Fibroblast of lung (primary cell): ENCODE measurements at regions not wholly inside any gene's neighbourhood (a gene's known extent, or its start where the extent isn't known, plus 50 kb on each side); places are given as distances from the start of the nearest gene placed in this dataset.

ENCODE experiments used
- DNase-seq, 2 donors: peaks; one replicate each; pipeline versions ENCODE4 v3.0.0 to v3.0.0-alpha.2; 2010; ENCODE audit warnings: low read depth in 2 of 2
- H2AFZ ChIP-seq: 2 replicates; pipeline ENCODE4 v1.5.1; 2012; ENCODE audit warnings: low read length, control low read depth, inconsistent platforms
- H3K27ac ChIP-seq: 2 replicates; pipeline ENCODE4 v1.5.1; 2011; ENCODE audit warnings: low read length, control low read depth; ENCODE audit not compliant: insufficient read depth
- H3K27me3 ChIP-seq: 2 replicates; pipeline ENCODE4 v1.5.1; 2011; ENCODE audit warnings: mild to moderate bottlenecking, low read length; ENCODE audit not compliant: control insufficient read depth, insufficient read depth
- H3K36me3 ChIP-seq: 2 replicates; pipeline ENCODE4 v1.5.1; 2011; ENCODE audit warnings: low read length; ENCODE audit not compliant: control insufficient read depth, insufficient read depth
- H3K4me1 ChIP-seq: 2 replicates; pipeline ENCODE4 v1.5.1; 2011; ENCODE audit warnings: low read length; ENCODE audit not compliant: control insufficient read depth, insufficient read depth; ENCODE audit errors: extremely low read depth
- H3K4me2 ChIP-seq: 2 replicates; pipeline ENCODE4 v1.5.1; 2011; ENCODE audit warnings: low read length, control low read depth; ENCODE audit not compliant: insufficient read depth; ENCODE audit errors: extremely low read depth
- H3K4me3 ChIP-seq, 4 experiments: fragments of 200-600 bp in 1 of 4; sonication (generic) in 1 of 4; replicated peaks in 1 of 4; 2 replicates each; pipeline ENCODE4 v1.5.1; 2011 to 2016; ENCODE audit warnings: low read length in 4 of 4, low read depth in 3 of 4, mild to moderate bottlenecking in 3 of 4, control low read depth in 2 of 4, inconsistent platforms in 1 of 4, mixed read lengths in 1 of 4; ENCODE audit not compliant: insufficient read depth in 1 of 4; ENCODE audit errors: control extremely low read depth in 1 of 4
- H3K79me2 ChIP-seq: 2 replicates; pipeline ENCODE4 v1.5.1; 2012; ENCODE audit warnings: mild to moderate bottlenecking, low read length, inconsistent platforms; ENCODE audit not compliant: control insufficient read depth, insufficient read depth
- H3K9ac ChIP-seq: 2 replicates; pipeline ENCODE4 v1.5.1; 2011; ENCODE audit warnings: mild to moderate bottlenecking, low read length, control low read depth; ENCODE audit not compliant: insufficient read depth
- H3K9me3 ChIP-seq: 2 replicates; pipeline ENCODE4 v1.5.1; 2012; ENCODE audit warnings: low read depth, low read length; ENCODE audit not compliant: control insufficient read depth, insufficient read depth
- H4K20me1 ChIP-seq: 2 replicates; pipeline ENCODE4 v1.5.1; 2011; ENCODE audit warnings: low read length; ENCODE audit not compliant: control insufficient read depth, insufficient read depth; ENCODE audit errors: extremely low read depth
- CTCF ChIP-seq, 2 donors: IDR thresholded peaks in 1 of 2; conservative IDR thresholded peaks in 1 of 2; 1 replicate in 1 of 2; 2 replicates in 1 of 2; pipeline ENCODE4 v1.5.1; 2011 to 2012; ENCODE audit warnings: low read length in 2 of 2, control low read depth in 1 of 2, inconsistent platforms in 1 of 2, low read depth in 1 of 2, mild to moderate bottlenecking in 1 of 2
- EZH2 ChIP-seq: IDR thresholded peaks from 2 replicates; pipeline ENCODE4 v1.5.1; 2012; ENCODE audit warnings: low read length, control low read depth, mild to moderate bottlenecking; ENCODE audit errors: missing control alignments

GRCh38 chr17:70687421-70687820 is 518.1 kb downstream of the KCNJ2 start:
- Histone ChIP-seq H3K9ac (no peak overlapping the region), H3K79me2 (no peaks in the 10 kb centered on the region), H2AFZ (no peak overlapping the region), H3K9me3 (no peaks in the 10 kb centered on the region), H4K20me1 (no peaks in the 10 kb centered on the region), H3K4me1 (no peaks in the 10 kb centered on the region), H3K4me2 (no peak overlapping the region), H3K27ac (no peak overlapping the region), H3K4me3 (no peak overlapping the region), H3K36me3 (no peaks in the 10 kb centered on the region), H3K27me3 (no peaks in the 10 kb centered on the region)
- DNase-seq: no peak
- TF ChIP-seq EZH2 (no peak), CTCF (conservative IDR thresholded peaks at IDR 0.05 in 1 of 2, IDR thresholded peaks at IDR 0.05 in 1 of 2; ENCODE audit: low read depth in 1 of 2, low read length in 2 of 2) (no peak)

GRCh38 chr17:70691150-70691549 is 521.8 kb downstream of the KCNJ2 start:
- Histone ChIP-seq H3K27me3 (no peaks in the 10 kb centered on the region), H3K4me2 (no peak overlapping the region), H3K79me2 (no peaks in the 10 kb centered on the region), H3K4me1 (no peaks in the 10 kb centered on the region), H3K9ac (no peak overlapping the region), H2AFZ (no peak overlapping the region), H3K27ac (no peak overlapping the region), H4K20me1 (no peaks in the 10 kb centered on the region), H3K4me3 (no peak overlapping the region), H3K9me3 (no peaks in the 10 kb centered on the region), H3K36me3 (no peaks in the 10 kb centered on the region)
- TF ChIP-seq CTCF (conservative IDR thresholded peaks at IDR 0.05 in 1 of 2, IDR thresholded peaks at IDR 0.05 in 1 of 2; ENCODE audit: low read depth in 1 of 2, low read length in 2 of 2) (no peak), EZH2 (no peak)
- DNase-seq: peak in 1 of 2 donors; percentile 23

- H3K27me3 ChIP-seq: no peaks in the 10 kb centered on the region
- H3K4me2 ChIP-seq: no peak overlapping the region
- no peaks in the 10 kb centered on the region for H3K4me1 ChIP-seq
- H4K20me1 ChIP-seq: no peaks in the 10 kb centered on the region
- no peaks in the 10 kb centered on the region for H3K36me3 ChIP-seq
- no peak overlapping the region for H3K4me3 ChIP-seq
- H3K27ac ChIP-seq: no peak overlapping the region
- H3K9ac ChIP-seq: no peak overlapping the region
- H3K9me3 ChIP-seq: no peaks in the 10 kb centered on the region
- no peak overlapping the region for H2AFZ ChIP-seq
- no peaks in the 10 kb centered on the region for H3K79me2 ChIP-seq
- no peak for TF ChIP-seq CTCF (conservative IDR thresholded peaks at IDR 0.05 in 1 of 2, IDR thresholded peaks at IDR 0.05 in 1 of 2; ENCODE audit: low read depth in 1 of 2, low read length in 2 of 2)
- no peak for DNase-seq
Observed at GRCh38 chr17:70699408-70699807, 530.1 kb downstream of the KCNJ2 start.
